HEK293T (cell line): ENCODE measurements at regions not wholly inside any gene's neighbourhood (a gene's known extent, or its start where the extent isn't known, plus 50 kb on each side); places are given as distances from the start of the nearest gene placed in this dataset.
A peak's percentile ranks its signal among the peaks of the same experiment; 100 is the strongest.

Experiments used
- ARNT ChIP-seq: fragments of 450-650 bp; IDR thresholded peaks from 2 replicates; pipeline ENCODE4 v1.6.1; 2017; ENCODE audit warnings: mild to moderate bottlenecking
- CTBP1 ChIP-seq: fragments of 450-650 bp; IDR thresholded peaks from 2 replicates; pipeline ENCODE4 v1.6.1; 2016; ENCODE audit warnings: borderline replicate concordance
- ELF4 ChIP-seq: fragments of 450-650 bp; IDR thresholded peaks from 2 replicates; pipeline ENCODE4 v1.6.1; 2017; ENCODE audit warnings: antibody characterized with exemption
- FOXK2 ChIP-seq: fragments of 450-650 bp; IDR thresholded peaks from 2 replicates; pipeline ENCODE4 v1.6.1; 2016; ENCODE audit warnings: mild to moderate bottlenecking
- FOXM1 ChIP-seq: fragments of 450-650 bp; IDR thresholded peaks from 2 replicates; pipeline ENCODE4 v1.6.1; 2017; ENCODE audit warnings: mild to moderate bottlenecking, borderline replicate concordance
- L3MBTL2 ChIP-seq: fragments of 450-650 bp; conservative IDR thresholded peaks from 2 replicates; pipeline ENCODE4 v1.6.1; 2016; ENCODE audit warnings: mild to moderate bottlenecking
- NFRKB ChIP-seq: fragments of 450-650 bp; IDR thresholded peaks from 2 replicates; pipeline ENCODE4 v1.6.1; 2016; ENCODE audit warnings: mild to moderate bottlenecking, moderate library complexity
- SP1 ChIP-seq: fragments of 450-650 bp; IDR thresholded peaks from 2 replicates; pipeline ENCODE4 v1.6.1; 2017
- TARDBP ChIP-seq: fragments of 450-650 bp; IDR thresholded peaks from 2 replicates; pipeline ENCODE4 v1.6.1; 2016

DNA sequence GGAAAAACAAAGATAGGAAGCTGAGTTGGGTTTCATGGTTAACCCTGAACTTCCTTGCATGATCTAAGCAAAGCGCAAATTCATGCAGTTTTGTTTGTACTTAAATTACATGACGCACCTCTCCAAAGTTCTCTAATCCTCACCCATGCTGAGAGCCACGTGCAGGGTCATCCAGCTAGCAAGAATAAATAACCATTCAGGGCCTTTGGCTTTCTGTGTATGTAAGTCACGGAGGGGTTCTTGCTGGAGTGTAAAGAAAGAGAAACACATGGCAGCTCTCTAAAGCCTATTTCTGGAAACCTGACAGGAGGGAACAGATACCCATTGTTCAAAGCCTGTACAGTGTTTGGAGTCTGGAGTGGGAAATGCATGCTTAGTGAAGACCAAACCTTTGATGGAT is 171.7 kb upstream of the CCN2 start:
- no peak for TF ChIP-seq TARDBP
- TF ChIP-seq ELF4: no peak
- peak; percentile 57; the same call in 1 of the 2 replicates for TF ChIP-seq L3MBTL2
- no peak for TF ChIP-seq NFRKB
- TF ChIP-seq SP1: no peak
- TF ChIP-seq FOXK2: no peak
- no peak for TF ChIP-seq FOXM1
- no peak for TF ChIP-seq CTBP1
- no peak for TF ChIP-seq ARNT
